PFSK-1 (cell line): ENCODE measurements at regions not wholly inside any gene's neighbourhood (a gene's known extent, or its start where the extent isn't known, plus 50 kb on each side); places are given as distances from the start of the nearest gene placed in this dataset.

ENCODE experiments used
- FOXP2 ChIP-seq: optimal IDR thresholded peaks from 2 replicates; pipeline ENCODE3; 2011; ENCODE audit warnings: borderline replicate concordance, control low read depth, inconsistent platforms; ENCODE audit not compliant: insufficient read depth; ENCODE audit errors: extremely low read length, extremely low read depth
- POLR2AphosphoS5 ChIP-seq: IDR thresholded peaks from 2 replicates; pipeline ENCODE4 v1.6.1; 2012; ENCODE audit warnings: low read depth, mild to moderate bottlenecking, control low read depth, low read length, moderate library complexity
- REST ChIP-seq, 2 experiments: IDR thresholded peaks; 2 replicates each; pipeline versions ENCODE4 v1.6.1 to v1.8.0; 2011 to 2012; ENCODE audit warnings: low read depth in 2 of 2, low read length in 2 of 2, control low read depth in 1 of 2, inconsistent platforms in 1 of 2, mild to moderate bottlenecking in 1 of 2, moderate library complexity in 1 of 2; ENCODE audit not compliant: insufficient read depth in 1 of 2
- SIN3A ChIP-seq: IDR thresholded peaks from 2 replicates; pipeline ENCODE4 v1.6.1; 2012; ENCODE audit warnings: mild to moderate bottlenecking, low read length, moderate library complexity, borderline replicate concordance; ENCODE audit not compliant: insufficient read depth
- TAF1 ChIP-seq: IDR thresholded peaks from 2 replicates; pipeline ENCODE4 v1.6.1; 2012; ENCODE audit warnings: low read length, control low read depth, borderline replicate concordance; ENCODE audit not compliant: insufficient read depth

DNA sequence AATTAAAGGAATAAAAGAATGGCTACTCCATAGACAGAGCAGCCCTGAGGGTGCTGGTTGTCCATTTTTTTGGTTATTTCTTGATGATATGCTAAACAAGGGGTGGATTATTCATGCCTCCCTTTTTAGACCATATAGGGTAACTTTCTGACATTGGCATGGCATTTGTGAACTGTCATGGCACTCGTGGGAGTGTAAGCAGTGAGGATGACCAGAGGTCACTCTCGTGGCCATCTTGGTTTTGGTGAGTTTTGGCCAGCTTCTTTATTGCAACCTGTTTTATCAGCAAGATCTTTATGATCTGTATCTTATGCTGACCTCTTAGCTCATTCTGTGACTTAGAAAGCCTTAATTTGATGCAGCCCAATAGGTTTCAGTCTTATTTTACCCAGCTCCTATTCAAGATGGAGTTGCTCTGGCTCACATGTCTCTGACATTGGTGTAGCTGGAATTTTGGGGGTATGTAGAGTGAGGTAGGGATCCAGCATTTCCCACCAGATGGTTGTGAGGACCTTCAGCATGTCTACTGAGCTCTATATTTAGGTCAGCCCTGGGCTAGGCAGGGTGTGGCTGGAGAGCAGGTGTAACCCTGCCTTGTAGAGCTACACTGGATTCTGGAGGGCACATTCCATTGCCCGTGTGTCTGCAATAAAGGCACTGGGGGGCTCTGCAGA lies 103.5 kb upstream of the SLC38A2 start:
- no peak for TF ChIP-seq REST (IDR thresholded peaks at IDR 0.05; ENCODE audit: insufficient read depth in 1 of 2, low read depth in 2 of 2, low read length in 2 of 2)
- TF ChIP-seq SIN3A, result no peak
- no peak for TF ChIP-seq TAF1
- no peak for TF ChIP-seq POLR2AphosphoS5
- TF ChIP-seq FOXP2, result no peak
